ENCODE measurements at regions not wholly inside any gene's neighbourhood (a gene's known extent, or its start where the extent isn't known, plus 50 kb on each side); places are given as distances from the start of the nearest gene placed in this dataset.

DNA sequence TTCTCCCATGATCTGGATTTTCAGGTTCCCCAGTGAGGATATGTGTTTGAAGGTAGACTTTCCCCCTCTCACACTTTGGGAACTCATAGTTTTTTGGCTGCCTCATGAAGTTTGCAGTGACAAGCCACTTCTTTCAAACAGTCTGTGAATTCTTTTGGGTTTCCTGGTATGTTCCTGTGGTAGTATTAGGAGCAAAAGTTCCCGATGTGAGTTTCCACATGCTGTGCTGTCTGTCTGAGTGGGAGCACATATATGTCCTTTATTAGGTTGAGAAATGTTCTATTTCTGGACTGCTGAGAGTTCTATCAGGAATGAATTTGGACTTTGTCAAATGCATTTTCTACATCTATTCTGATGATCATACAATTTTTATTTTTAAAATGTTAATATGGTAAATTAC is 273.2 kb upstream of the TARS1 start:
- H3K27ac ChIP-seq = no peak overlapping the region
- no peak for TF ChIP-seq CTCF (conservative IDR thresholded peaks at IDR 0.05)

DNA sequence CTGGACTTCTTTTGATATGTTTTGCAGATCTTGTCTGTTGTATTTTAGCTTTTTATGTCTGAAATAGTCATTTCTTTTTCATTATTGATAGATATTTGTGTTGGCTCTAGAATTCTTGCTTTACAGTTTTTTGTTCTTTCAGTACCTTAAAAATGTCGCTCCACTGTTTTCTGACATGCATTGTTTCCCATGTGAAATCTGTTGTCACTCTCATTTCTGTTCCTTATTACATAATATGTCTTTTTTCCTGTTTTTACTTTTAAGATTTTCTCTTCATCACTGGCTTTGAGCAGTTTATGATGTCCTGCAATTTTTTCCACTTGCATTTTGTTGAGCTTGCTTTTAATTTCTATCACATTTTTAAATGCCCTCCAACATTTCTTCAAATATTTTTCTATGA is 270.4 kb upstream of the TARS1 start:
- H3K27ac ChIP-seq = no peak overlapping the region
- TF ChIP-seq CTCF (conservative IDR thresholded peaks at IDR 0.05) = no peak

- no peak for TF ChIP-seq CTCF (conservative IDR thresholded peaks at IDR 0.05)
- no peak overlapping the region for H3K27ac ChIP-seq
These were observed 266.4 kb upstream of the TARS1 start for GRCh38 chr5:33174383-33174782.

GRCh38 chr5:33179301-33179700 is 261.5 kb upstream of the TARS1 start:
- TF ChIP-seq CTCF (conservative IDR thresholded peaks at IDR 0.05) = no peak
- no peak overlapping the region for H3K27ac ChIP-seq

GRCh38 chr5:33180900-33181299 is 259.9 kb upstream of the TARS1 start:
- H3K27ac ChIP-seq = no peak overlapping the region
- TF ChIP-seq CTCF (conservative IDR thresholded peaks at IDR 0.05) = peak; percentile 73

GRCh38 chr5:33182986-33183385 is 257.8 kb upstream of the TARS1 start:
- no peak overlapping the region for H3K27ac ChIP-seq
- TF ChIP-seq CTCF (conservative IDR thresholded peaks at IDR 0.05) = no peak

GRCh38 chr5:33184367-33184766 is 256.4 kb upstream of the TARS1 start:
- no peak for TF ChIP-seq CTCF (conservative IDR thresholded peaks at IDR 0.05)

GRCh38 chr5:33188089-33188488 is 252.7 kb upstream of the TARS1 start:
- TF ChIP-seq CTCF (conservative IDR thresholded peaks at IDR 0.05) = no peak
- H3K27ac ChIP-seq = no peak overlapping the region

More at GRCh38 chr5:33184367-33184766, 256.4 kb upstream of the TARS1 start:
- H3K27ac ChIP-seq = no peak overlapping the region

All from VCaP (cell line).